ENCODE measurements at regions not wholly inside any gene's neighbourhood (a gene's known extent, or its start where the extent isn't known, plus 50 kb on each side); places are given as distances from the start of the nearest gene placed in this dataset.

DNA sequence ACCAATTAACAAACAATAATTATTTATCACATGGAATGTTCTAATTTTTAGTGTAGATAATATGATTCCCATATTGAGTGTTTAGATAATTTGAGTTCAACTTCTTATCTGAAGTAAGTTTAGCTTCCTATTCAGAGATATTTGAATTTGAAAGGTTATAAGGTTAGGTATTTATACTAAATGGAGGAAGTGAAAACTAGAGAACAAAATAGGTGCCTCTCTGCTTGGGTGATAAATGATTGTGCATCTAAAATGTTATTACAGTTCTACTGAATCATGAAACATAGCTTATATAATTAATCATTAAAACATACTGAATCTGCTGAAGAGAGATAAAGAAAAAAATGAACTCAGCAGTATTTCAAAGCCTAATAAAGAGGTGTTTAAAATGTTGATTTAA lies 1174.3 kb downstream of the XPNPEP1 start:
- TF ChIP-seq RAD21 (IDR thresholded peaks at IDR 0.05; ENCODE audit: low read length): no peak
- TF ChIP-seq, protein P1, sequence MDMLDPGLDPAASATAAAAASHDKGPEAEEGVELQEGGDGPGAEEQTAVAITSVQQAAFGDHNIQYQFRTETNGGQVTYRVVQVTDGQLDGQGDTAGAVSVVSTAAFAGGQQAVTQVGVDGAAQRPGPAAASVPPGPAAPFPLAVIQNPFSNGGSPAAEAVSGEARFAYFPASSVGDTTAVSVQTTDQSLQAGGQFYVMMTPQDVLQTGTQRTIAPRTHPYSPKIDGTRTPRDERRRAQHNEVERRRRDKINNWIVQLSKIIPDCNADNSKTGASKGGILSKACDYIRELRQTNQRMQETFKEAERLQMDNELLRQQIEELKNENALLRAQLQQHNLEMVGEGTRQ (IDR thresholded peaks at IDR 0.05; ENCODE audit: low read depth, low read length): no peak
- no peak for TF ChIP-seq POLR2A (IDR thresholded peaks at IDR 0.05; ENCODE audit: low read depth, low read length)
- no peak for TF ChIP-seq RCOR1 (IDR thresholded peaks at IDR 0.05; ENCODE audit: insufficient replicate concordance, low read length)
- no peak for TF ChIP-seq CTCF (conservative IDR thresholded peaks at IDR 0.05; ENCODE audit: low read depth, low read length)
- no peak for TF ChIP-seq BHLHE40 (IDR thresholded peaks at IDR 0.05; ENCODE audit: low read depth, low read length)
- TF ChIP-seq MXI1 (IDR thresholded peaks at IDR 0.05; ENCODE audit: borderline replicate concordance, low read depth, low read length): no peak
- TF ChIP-seq MAZ (IDR thresholded peaks at IDR 0.05; ENCODE audit: borderline replicate concordance, low read depth, low read length): no peak

Measured in IMR-90 (cell line).